GM21825 (cell line): ENCODE measurements at regions not wholly inside any gene's neighbourhood (a gene's known extent, or its start where the extent isn't known, plus 50 kb on each side); places are given as distances from the start of the nearest gene placed in this dataset.

ENCODE experiments used
- ATAC-seq: cut with Tn5 transposase; IDR thresholded peaks from one replicate; pipeline ENCODE4 v1.9.1; 2021; ENCODE audit warnings: mild to moderate bottlenecking, moderate library complexity; ENCODE audit not compliant: unreplicated experiment

DNA sequence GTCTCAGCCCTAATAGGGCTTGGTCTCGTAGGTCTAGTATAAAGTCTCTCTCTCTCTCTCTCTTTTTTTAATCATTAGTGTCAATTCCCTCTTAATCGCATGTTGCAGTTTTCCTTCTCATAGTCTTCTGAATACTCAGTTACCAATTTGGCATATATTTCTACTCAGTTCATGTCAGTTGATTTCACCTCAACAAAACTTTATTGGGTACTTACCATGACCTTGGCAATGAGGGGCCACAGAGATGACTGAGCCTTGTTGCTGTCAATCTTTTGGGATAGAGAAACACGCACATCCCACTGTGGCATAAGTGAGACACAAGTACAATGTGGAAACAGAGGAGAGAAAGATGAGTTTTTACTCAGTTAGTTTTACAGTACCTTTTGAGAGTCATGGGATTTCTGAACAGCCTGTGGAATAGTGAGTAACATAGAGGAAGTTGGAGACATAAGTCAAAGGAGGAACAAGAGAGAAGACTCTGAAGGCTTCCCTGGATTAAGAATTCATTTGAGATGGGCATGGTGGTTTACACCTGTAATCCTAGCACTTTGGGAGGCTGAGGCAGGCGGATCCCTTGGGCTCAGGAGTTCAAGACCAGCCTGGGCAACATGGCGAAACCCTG lies 150.2 kb upstream of the CBLB start:
- no peak for ATAC-seq

DNA sequence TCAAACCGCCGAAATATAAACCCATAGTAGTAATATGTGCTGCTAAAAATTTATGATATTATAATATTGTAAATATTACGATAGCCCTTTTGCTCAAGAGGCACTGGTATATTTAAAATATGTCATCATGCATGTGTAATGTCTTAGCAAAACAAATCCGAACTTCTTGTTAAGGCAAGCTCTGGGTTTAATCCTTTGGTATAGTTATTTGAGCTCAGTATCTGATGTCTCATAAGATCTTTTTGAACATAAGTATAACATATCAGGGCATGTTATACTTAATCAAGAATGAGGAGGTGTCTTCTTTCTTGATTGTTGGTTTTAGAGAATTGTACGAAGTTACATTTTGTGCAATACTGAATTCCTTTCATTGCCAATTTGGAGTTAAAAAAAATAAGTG lies 154.1 kb upstream of the CBLB start:
- no peak for ATAC-seq

DNA sequence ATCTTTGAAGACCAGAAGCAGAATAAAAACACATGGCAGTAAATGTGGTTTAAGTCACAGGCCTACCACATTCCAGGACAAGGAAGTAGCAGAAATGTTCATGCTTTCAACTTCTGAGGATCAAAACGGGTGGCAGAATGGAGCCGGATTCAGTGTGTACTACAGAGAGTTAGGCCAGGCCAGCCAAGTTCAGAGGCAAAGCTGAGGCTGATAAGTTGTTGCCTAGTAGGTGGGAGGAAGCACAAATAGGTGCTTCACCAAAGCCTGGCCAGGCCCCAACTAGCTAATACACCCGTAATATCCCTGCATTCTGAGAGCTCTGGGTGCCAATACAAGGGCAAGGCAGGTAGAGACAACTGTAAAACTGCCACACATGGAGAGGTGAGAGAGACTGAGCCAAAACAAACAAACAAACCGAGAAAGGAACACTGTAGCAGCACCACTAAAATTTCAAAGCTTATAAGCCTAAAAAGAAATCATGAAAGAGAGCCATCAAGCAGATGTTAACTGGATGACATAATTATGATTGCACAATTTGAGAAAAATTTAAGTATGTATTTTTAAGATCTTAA lies 156.4 kb upstream of the CBLB start:
- no peak for ATAC-seq

DNA sequence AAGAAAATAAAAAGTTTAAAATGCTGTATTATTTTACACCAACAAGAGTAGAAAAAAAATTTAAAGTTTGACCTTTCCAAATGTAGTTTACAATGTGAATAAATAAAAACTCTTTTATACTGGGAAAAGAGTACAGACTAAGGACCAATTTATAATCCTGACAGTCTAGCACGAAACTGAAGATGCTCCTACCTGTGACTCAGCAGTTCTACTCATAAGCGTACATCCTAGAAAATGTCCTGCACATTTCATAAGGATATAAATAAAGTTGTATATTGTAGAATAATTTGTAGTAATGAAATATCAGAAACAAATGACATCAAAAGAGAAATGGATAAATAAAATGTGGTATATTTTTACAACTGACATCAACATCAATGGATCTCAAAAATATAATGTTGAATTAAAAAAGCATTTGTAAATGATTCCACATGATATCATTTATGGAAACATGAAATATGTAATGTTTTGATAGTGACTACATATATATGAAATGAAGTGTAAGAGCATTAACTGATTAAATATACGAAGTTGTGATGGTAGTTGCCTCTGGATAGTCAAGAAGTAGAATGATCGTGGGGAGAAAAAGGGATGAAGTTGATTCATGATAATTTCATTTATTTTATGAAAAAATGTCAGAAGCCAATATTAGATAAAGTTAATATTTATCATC lies 161.3 kb upstream of the CBLB start:
- no peak for ATAC-seq

DNA sequence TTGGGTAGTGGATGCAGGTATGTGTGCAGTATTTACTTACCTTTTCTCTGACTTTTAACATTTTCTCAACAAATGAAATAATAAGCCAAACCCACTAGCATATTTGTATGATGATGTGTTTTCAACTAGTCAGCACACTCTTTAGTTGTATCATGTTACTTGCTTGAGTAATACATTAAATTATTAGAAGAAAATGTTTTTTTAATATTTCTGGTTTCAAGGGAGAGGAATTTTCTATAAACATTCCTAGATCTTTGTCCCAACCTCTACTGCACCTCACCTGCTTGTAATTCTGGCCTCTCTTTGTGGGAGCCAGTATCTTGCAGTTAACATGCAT lies 161.8 kb upstream of the CBLB start:
- ATAC-seq = no peak

DNA sequence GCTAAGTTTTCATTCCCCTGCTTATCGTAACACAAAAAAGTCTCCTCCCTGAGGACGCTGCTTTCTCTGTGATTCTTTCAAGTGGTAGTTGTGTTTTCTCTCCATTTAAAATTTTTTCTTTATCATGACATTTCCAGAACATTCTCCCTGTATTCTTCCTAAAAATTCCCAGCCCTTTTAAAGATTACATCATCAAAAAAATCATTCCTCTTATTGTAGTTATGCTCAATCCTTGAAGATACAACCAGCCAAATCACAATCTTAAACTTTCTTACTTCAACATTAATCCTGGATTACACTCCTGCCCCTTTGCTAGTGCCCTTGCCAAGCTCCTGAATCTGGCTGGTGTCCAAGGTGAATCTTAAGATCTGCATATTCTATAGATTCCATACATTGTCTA lies 163.7 kb upstream of the CBLB start:
- no peak for ATAC-seq

DNA sequence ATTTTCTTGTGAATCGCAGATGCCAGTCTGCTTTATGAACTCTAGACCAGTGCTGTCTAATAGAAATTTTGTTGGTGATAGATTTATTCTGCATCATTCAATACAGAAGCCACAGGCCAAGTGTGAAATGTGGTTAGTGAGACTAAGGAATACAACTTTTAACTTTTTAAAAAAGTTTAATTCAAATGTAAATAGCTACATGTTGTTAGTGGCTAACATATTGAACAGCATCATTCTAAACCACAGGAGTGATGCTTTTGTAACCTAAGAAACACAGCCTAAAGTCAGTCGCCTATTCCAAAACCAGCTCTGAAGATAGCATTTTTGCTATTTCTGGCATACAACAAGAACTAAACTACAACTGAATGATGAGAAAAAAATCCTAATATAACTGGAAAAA lies 164.8 kb upstream of the CBLB start:
- no peak for ATAC-seq

DNA sequence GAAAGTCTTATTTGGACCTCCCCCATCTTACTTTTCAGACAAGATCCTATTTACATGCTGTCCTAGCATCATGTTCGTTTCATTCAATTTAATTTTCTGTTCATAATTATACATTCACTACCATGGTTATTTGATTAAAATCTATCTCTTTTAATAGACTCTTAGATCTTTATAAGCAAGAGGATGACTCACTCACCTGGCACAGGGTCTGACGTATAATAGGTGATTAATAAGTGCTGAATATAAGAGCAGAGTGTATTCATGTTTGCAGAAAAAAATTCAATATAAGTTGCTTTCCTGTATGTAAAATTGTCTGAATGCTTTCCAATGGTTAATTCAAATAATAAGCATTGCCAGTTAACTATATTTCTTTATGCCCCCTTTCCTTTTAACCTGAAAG lies 165.5 kb upstream of the CBLB start:
- no peak for ATAC-seq

DNA sequence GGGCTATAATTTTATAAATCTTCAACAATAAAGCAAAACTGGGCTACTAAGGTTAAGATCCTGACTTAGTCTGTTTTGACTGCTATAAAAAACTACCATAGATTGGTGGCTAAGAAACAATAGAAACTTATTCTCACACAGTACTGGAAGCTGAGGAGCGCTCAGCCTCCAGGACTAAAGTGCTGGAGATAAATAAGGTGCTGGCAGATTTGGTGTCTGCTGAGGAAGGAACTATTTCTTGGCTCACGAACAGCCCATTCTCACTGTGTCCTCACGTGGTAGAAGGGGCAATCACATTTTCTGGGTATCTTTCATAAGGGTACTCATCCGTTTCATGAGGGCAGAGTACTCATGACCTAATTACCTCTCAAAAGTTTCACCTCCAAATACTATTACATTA lies 166.8 kb upstream of the CBLB start:
- ATAC-seq = no peak

DNA sequence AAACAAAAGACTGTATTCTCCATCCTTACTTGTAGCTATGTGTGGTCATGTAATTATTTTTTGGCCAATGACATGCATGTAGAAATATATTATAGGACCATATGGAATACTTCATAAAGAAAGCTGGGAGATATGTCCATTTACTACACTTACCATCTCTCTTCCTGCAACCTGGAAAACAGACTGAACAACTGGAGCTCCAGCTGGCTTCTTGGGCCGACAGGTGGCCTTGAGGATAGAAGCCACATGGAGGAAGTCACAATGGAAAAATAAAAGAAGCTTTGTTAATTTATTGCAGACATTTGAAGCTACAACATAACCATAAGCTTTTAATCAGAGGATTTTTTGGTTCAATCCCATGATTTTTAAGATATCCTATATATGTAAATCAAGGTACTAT lies 167.9 kb upstream of the CBLB start:
- ATAC-seq = no peak

DNA sequence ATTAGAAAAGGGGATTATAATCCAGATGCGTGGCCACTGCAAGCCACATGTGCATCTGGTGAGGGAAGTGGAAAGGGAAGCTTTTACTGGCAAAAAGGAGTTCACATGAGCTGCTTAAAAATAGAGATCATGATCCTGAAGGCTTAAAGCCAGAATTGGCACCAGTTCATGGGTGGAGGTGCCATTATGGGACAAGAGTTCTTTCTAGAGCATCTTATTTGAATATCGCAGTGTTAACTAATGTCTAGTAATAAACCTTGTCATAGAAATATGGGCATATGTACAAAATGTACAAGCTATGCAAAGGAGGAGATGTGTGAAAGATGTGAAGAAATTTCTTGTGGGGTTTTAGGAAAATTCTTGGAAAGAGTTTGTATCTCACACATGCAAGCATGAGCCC lies 178.4 kb upstream of the CBLB start:
- ATAC-seq = no peak

DNA sequence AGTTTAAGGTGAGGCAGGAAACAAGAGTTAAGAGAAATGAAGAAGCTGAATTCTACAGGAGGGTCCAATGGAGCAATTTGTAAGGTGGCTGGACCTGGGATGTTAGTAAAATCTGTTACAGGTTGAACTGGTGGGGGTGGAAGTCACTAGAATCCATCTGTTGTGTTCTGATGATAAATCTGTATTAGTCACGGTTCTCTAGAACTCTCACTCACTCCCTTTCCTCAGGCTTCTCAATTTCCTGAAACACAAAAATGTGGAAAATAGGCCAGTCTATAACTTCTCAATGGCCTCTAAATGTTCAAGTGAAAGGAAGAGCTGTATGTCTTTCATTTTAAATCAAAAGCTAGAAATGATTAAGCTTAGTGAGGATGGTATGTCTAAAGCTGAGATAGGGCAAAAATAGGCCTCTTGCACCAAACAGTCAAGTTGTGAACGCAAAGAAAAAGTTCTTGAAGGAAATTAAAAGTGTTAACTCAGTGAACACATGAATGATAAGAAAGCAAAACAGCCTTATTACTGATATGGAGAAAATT lies 180.2 kb upstream of the CBLB start:
- no peak for ATAC-seq

DNA sequence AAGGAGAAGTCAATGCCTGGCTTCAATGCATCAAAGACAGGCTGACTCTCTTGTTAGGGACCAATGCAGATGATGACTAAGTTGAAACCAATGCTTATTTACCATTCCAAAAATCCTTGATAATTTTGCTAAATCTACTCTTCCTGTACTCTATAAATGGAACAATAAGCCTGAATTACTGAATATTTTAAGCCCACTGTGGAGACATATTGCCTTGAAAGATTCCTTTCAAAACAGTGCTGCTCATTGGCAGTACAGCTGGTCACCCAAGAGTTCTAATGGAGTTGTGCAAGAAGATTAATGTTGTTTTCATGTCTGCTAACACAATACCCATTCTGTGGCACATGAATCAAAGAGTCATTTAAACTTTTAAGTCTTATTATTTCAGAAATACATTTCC lies 181.0 kb upstream of the CBLB start:
- ATAC-seq = no peak

DNA sequence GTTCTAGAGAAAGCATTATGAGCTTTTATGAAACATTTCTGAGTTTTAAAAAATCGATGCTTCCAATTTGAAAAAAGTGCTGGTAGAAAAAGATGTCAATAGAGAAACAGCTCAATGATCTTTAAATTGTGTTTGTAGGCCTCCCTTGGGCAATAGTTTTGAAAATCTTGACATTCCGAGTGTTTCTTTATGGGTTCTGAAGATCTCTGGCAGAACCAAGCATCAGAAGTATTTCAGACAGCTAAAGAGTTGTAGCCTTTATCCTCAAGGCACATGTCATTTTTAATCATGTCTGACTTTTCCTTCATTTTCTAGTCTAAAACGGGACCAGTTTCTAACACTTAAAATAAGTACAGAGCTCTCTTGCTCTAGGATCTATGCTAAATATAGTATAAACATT lies 188.1 kb upstream of the CBLB start:
- no peak for ATAC-seq

DNA sequence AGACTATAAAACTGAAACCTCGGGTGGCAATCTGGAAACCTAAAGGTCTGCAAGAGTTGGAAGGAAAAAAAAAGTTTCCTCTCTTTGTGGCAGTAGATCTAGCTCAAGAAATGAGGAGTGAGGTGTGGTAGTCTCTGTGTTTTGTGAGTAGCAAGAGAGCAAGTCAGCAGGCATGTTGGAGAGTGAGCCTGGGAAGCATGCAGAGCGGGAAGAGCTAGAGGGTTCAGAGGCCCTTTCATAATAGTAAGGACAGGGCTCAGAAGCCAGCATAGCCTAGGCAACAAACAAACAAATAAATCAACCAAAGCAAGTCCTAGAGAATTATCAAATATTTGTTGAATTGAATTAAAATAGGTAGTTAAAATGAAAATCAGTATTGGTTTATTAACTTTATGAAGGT lies 189.7 kb upstream of the CBLB start:
- ATAC-seq = no peak

DNA sequence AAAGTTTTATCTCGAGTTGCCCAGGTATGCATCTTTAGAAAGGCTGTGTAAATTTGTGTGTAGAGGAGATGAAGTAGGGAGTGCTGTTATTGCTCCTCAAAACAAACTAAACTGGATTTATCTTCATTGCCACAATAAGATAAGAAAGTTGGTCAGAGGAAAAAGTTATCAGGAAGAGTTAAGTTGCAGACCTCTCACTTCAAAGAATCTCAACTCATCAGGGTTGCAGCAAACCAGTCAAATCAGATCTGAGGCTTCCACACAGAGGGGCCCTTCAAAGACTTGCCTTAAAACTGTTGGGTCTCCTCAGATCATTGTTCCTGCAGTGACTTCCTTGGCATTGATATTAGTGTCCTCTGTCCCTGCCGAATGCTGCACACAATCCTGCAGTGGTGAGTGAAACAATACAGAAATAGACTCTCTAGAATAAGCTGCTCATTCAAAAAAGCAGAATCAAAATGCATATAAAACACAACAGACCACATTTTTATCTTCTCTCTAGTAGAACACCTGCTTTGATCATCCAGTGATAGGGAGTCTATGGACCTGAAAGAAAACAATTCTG lies 191.2 kb upstream of the CBLB start:
- ATAC-seq = no peak

DNA sequence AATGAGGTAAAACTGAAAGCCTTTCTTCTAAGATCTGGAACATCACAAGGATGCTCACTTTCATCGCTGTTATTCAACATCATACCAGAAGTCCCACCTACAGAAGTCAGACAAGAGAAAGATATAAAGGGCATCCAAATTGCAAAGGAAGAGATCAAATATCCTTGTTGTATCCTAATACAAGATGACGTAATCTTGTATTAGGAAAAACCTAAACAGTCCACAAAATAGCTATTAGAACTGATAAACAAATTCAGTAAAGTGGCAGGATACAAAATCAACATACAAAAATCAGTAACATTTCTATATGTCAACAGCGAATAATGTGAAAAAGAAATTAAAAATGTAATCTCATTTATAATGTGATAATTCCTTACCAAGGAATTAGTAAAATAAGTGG lies 195.1 kb upstream of the CBLB start:
- ATAC-seq = no peak

DNA sequence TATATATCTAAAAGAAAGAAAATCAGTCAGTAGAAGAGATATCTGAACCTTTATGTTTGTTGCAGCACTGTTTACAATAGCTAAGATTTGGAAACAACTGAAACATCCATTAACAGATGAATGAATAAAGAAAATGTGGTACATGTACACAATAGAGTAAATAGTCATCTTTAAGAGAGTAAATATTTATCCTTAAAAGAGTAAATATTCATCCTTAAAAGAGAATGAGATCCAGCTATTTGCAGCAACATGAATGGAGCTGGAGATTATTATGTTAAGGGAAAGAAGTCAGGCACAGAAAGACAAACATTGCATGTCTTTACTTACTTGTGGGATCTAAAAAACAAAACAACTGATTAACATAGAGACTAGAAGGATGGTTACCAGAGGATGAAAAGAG lies 197.0 kb upstream of the CBLB start:
- ATAC-seq = no peak

DNA sequence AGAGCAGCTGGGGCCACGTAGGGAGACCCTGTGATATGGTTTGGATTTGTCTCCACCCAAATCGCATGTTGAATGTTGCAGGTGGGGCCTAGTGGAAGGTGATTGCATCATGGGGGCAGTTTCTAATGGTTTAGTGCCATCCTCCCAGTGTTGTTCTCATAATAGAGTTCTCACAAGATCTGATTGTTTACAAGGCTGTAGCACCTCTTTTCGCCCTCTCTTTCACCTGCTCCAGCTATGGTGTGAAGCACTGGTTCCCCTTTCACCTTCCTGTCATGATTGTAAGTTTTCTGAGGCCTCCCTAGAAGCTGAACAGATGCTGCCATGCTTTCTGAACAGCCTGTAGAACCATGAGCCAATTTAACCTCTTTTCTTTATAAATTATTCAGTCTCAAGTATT lies 198.9 kb upstream of the CBLB start:
- ATAC-seq = peak; percentile 82

DNA sequence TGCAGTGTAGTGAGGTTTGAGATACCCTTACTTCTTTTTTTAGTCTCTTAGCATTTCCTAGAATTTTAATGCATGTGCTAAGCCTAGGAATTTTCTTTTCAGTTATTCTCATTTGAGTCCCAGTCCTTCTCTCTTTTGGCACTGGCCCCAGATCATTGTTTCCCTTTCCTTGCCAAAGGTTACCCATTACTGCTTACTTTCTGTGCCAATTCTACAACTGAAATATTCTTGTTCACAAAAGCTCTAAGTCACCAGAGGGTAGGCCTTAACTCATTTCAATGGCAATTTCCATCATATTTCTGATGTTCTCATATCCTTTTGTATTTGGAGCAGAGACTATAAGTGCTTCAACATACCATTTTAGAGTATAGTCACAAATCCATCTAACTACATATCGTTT lies 199.6 kb upstream of the CBLB start:
- no peak for ATAC-seq

DNA sequence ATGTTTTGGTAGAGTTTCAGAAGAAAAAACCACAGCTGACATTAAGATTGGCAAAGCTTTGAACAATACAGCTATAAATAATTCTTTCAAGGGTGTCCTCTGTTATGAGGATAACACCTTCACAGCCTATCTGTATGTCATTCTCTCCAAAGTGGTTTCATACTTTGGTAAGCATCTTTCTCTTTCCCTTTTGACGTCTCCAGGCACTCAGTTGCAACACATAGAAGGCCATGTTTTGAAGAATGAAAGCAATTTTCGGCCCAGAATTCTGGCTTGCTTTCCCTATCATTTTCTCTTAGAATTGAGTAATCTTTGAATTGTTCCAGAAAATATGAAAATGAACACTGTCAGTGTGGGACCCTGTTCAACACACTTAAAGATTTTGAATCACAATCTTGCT lies 200.0 kb upstream of the CBLB start:
- ATAC-seq = no peak

DNA sequence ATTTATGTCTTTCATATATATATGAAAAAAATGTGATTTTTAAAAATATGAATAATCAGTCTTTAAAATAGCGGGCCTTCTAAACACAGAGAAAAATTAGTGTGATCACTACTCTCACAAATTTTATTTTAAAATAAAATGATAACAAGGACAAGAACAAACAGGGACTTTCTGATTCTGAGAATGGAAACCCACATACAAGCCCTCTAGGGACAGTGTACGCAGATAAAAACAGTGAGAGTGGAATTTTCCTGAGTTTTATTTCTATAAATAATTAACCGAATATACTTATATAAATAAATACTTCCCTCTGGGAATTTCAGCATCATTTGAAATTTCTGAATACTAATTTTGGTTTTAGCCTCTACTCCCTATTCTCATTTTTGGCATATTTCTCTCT lies 201.4 kb upstream of the CBLB start:
- no peak for ATAC-seq
